B cell (primary cell): ENCODE measurements at regions not wholly inside any gene's neighbourhood (a gene's known extent, or its start where the extent isn't known, plus 50 kb on each side); places are given as distances from the start of the nearest gene placed in this dataset.

Source experiments
- ATAC-seq: fragments of 200-7000 bp; cut with Tn5 transposase; one replicate; pipeline ENCODE4 v1.10.0; 2021; ENCODE audit warnings: low read depth, mild to moderate bottlenecking, moderate number of reproducible peaks, moderate library complexity
- CTCF ChIA-PET: fragments of 350-600 bp; sonication (Branson Sonifier 250); formaldehyde crosslinking; loops from one replicate; lab custom pipeline; 2021; ENCODE audit warnings: antibody characterized with exemption, inconsistent platforms; lab: Charles Lee
- POLR2A ChIA-PET: fragments of 350-600 bp; sonication (Branson Sonifier 250); formaldehyde crosslinking; loops from one replicate; lab custom pipeline; 2021; ENCODE audit warnings: antibody characterized with exemption; lab: Charles Lee
- DNase-seq: peaks from one replicate; pipeline ENCODE4 v3.0.0; 2013
- H2AFZ ChIP-seq: 2 replicates; pipeline ENCODE4 v1.6.1; 2012; ENCODE audit warnings: mild to moderate bottlenecking, low read depth, low read length; ENCODE audit not compliant: insufficient read depth, poor library complexity, severe bottlenecking
- H3K27ac ChIP-seq, 2 donors: 1 replicate in 1 of 2; 2 replicates in 1 of 2; pipeline ENCODE4 v1.5.1; 2012 to 2013; ENCODE audit warnings: low read length in 2 of 2, mild to moderate bottlenecking in 2 of 2, moderate library complexity in 1 of 2
- H3K27me3 ChIP-seq, 4 experiments: fragments of 200-600 bp in 1 of 4; sonication (generic) in 1 of 4; replicated peaks in 1 of 4; 1 replicate in 2 of 4; 2 replicates in 2 of 4; pipeline versions ENCODE4 v1.6.1 to v1.7.0; 2013 to 2016; ENCODE audit warnings: low read length in 3 of 4, mild to moderate bottlenecking in 2 of 4, mixed read lengths in 1 of 4, moderate library complexity in 1 of 4; ENCODE audit not compliant: insufficient read depth in 4 of 4, control insufficient read depth in 3 of 4; ENCODE audit errors: control extremely low read depth in 1 of 4
- H3K36me3 ChIP-seq, 2 experiments: replicated peaks in 1 of 2; 1 replicate in 1 of 2; 2 replicates in 1 of 2; pipeline versions ENCODE4 v1.6.1 to v1.7.1; 2013; ENCODE audit warnings: low read length in 1 of 2; ENCODE audit not compliant: insufficient read depth in 2 of 2, control insufficient read depth in 1 of 2; ENCODE audit errors: control extremely low read depth in 1 of 2, extremely low read depth in 1 of 2
- H3K4me1 ChIP-seq, 2 donors: fragments of 200-600 bp in 1 of 2; sonication (generic) in 1 of 2; 1 replicate in 1 of 2; 2 replicates in 1 of 2; pipeline versions ENCODE4 v1.5.1 to v1.6.1; 2013 to 2017; ENCODE audit warnings: low read length in 2 of 2; ENCODE audit not compliant: control insufficient read depth in 2 of 2, insufficient read depth in 2 of 2
- H3K4me2 ChIP-seq: replicated peaks from 2 replicates; pipeline ENCODE3; 2012; ENCODE audit warnings: mild to moderate bottlenecking, low read depth, low read length; ENCODE audit not compliant: poor library complexity, severe bottlenecking
- H3K4me3 ChIP-seq, 5 experiments: fragments of 200-600 bp in 1 of 5; sonication (generic) in 1 of 5; 1 replicate in 3 of 5; 2 replicates in 2 of 5; pipeline versions ENCODE4 v1.5.1 to v1.7.0; 2011 to 2016; ENCODE audit warnings: low read length in 4 of 5, mild to moderate bottlenecking in 4 of 5, low read depth in 2 of 5, control low read depth in 1 of 5, moderate library complexity in 1 of 5; ENCODE audit not compliant: insufficient read depth in 1 of 5; ENCODE audit errors: control extremely low read depth in 1 of 5, extremely low read depth in 1 of 5
- H3K79me2 ChIP-seq: fragments of 200-600 bp; sonication (generic); one replicate; pipeline ENCODE4 v1.6.0; 2016; ENCODE audit warnings: low read length; ENCODE audit not compliant: control insufficient read depth, insufficient read depth
- H3K9ac ChIP-seq: fragments of 200-600 bp; sonication (generic); 2 replicates; pipeline ENCODE4 v1.6.1; 2017; ENCODE audit warnings: mild to moderate bottlenecking, low read length, moderate library complexity
- H3K9me3 ChIP-seq, 3 donors: one replicate each; pipeline versions ENCODE4 v1.6.1 to v1.7.1; 2013; ENCODE audit warnings: low read length in 2 of 3; ENCODE audit not compliant: control insufficient read depth in 2 of 3, insufficient read depth in 1 of 3; ENCODE audit errors: control extremely low read depth in 1 of 3
- H4K20me1 ChIP-seq: 2 replicates; pipeline ENCODE4 v1.6.0; 2012; ENCODE audit warnings: mild to moderate bottlenecking, low read length; ENCODE audit not compliant: insufficient read depth, control insufficient read depth, poor library complexity, severe bottlenecking
- H3K27ac Mint-ChIP-seq: one replicate; pipeline ENCODE4 v1.8.0; 2021; ENCODE audit warnings: mixed read lengths
- H3K27me3 Mint-ChIP-seq: one replicate; pipeline ENCODE4 v1.8.0; 2021; ENCODE audit warnings: mixed read lengths
- H3K4me1 Mint-ChIP-seq: one replicate; pipeline ENCODE4 v1.8.0; 2021; ENCODE audit warnings: mixed read lengths
- H3K4me3 Mint-ChIP-seq: one replicate; pipeline ENCODE4 v1.8.0; 2021; ENCODE audit warnings: mixed read lengths
- H3K9me3 Mint-ChIP-seq: one replicate; pipeline ENCODE4 v1.8.0; 2022; ENCODE audit warnings: mixed read lengths; ENCODE audit not compliant: insufficient read depth
- EZH2 ChIP-seq: IDR thresholded peaks from 2 replicates; pipeline ENCODE4 v1.6.1; 2012; ENCODE audit warnings: borderline replicate concordance, low read depth, mild to moderate bottlenecking, moderate library complexity, low read length; ENCODE audit not compliant: insufficient read depth, poor library complexity, severe bottlenecking
- WGBS: methylation state at CpG from one replicate; pipeline ENCODE4 v1.1.5; 2013; ENCODE audit warnings: missing lambda C conversion rate; ENCODE audit not compliant: insufficient coverage; 5-methylcytosine and 5-hydroxymethylcytosine counted together
- intact Hi-C: fragments of 100-400 bp; cut with micrococcal nuclease; formaldehyde crosslinking; loops from one replicate; pipeline ENCODE4 v1.10.0; 2022
- TF ChIP-seq, protein P1 (sequence below): fragments of 200-600 bp; IDR thresholded peaks from one replicate; pipeline ENCODE4 v1.8.0; 2022; ENCODE audit warnings: antibody characterized with exemption, mild to moderate bottlenecking

DNA sequence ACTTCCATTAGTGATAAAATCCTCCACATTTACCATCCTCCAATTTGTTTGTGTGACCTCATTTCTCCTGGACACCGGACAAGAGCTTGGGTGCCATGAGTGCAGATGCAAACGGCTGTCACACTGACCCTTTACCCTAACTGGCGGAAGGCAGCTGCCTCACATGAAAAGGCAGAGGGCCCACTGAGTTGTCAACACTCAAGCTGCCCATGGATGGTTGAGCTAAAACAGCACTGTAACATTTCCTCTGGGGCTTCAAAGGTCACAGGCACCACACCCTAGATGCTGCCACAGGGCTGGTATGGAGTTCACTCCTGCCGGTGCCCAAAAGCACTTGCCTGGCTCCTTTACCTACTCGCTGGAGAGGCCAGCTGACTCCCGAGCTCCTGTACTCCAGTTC is 653.4 kb downstream of the KCNT2 start:
- TF ChIP-seq, protein P1, sequence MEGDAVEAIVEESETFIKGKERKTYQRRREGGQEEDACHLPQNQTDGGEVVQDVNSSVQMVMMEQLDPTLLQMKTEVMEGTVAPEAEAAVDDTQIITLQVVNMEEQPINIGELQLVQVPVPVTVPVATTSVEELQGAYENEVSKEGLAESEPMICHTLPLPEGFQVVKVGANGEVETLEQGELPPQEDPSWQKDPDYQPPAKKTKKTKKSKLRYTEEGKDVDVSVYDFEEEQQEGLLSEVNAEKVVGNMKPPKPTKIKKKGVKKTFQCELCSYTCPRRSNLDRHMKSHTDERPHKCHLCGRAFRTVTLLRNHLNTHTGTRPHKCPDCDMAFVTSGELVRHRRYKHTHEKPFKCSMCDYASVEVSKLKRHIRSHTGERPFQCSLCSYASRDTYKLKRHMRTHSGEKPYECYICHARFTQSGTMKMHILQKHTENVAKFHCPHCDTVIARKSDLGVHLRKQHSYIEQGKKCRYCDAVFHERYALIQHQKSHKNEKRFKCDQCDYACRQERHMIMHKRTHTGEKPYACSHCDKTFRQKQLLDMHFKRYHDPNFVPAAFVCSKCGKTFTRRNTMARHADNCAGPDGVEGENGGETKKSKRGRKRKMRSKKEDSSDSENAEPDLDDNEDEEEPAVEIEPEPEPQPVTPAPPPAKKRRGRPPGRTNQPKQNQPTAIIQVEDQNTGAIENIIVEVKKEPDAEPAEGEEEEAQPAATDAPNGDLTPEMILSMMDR: no peak
- no peak for TF ChIP-seq EZH2

GRCh38 chr1:195951313-195951712 is 656.9 kb downstream of the KCNT2 start:
- Mint-ChIP-seq H3K9me3 (no peaks in the 10 kb centered on the region), H3K27me3 (no peaks in the 10 kb centered on the region), H3K4me3 (no peak overlapping the region), H3K27ac (no peak overlapping the region), H3K4me1 (no peaks in the 10 kb centered on the region)
- H2AFZ ChIP-seq: no peak overlapping the region
- H4K20me1 ChIP-seq: no peaks in the 10 kb centered on the region
- no peak overlapping the region for H3K27ac ChIP-seq
- ATAC-seq: no peak
- H3K9ac ChIP-seq: no peak overlapping the region
- DNase-seq: no peak
- intact Hi-C loops: no loop called here
- H3K4me3 ChIP-seq: no peak overlapping the region
- ChIA-PET POLR2A (no interaction called here), CTCF (no interaction called here)
- no peaks in the 10 kb centered on the region for H3K27me3 ChIP-seq
- H3K9me3 ChIP-seq: peaks cover 0 to 10% (median 0%) of the 10 kb centered on the region in 3 donors
- no CpG with 5 or more reads among the region's 2 CpGs for WGBS
- TF ChIP-seq, protein P1: no peak
- no peak for TF ChIP-seq EZH2
- no peaks in the 10 kb centered on the region for H3K79me2 ChIP-seq
- H3K36me3 ChIP-seq: no peaks in the 10 kb centered on the region
- H3K4me2 ChIP-seq: no peak overlapping the region
- no peaks in the 10 kb centered on the region for H3K4me1 ChIP-seq

More for the DNA sequence above, 653.4 kb downstream of the KCNT2 start:
- 94% methylated on average over 5 of the region's 6 CpGs for WGBS
- ATAC-seq (no peak), DNase-seq (no peak)
- Histone ChIP-seq H3K4me3 (no peak overlapping the region), H3K4me2 (no peak overlapping the region), H3K4me1 (no peaks in the 10 kb centered on the region), H3K27ac (no peak overlapping the region), H4K20me1 (no peaks in the 10 kb centered on the region), H2AFZ (no peak overlapping the region), H3K79me2 (no peaks in the 10 kb centered on the region), H3K27me3 (no peaks in the 10 kb centered on the region), H3K9me3 (no peaks in the 10 kb centered on the region), H3K9ac (no peak overlapping the region), H3K36me3 (no peaks in the 10 kb centered on the region)
- Mint-ChIP-seq H3K4me1 (no peaks in the 10 kb centered on the region), H3K4me3 (no peak overlapping the region), H3K9me3 (no peaks in the 10 kb centered on the region), H3K27me3 (no peaks in the 10 kb centered on the region), H3K27ac (no peak overlapping the region)
- intact Hi-C loops: no loop called here
- ChIA-PET POLR2A (no interaction called here), CTCF (no interaction called here)
